Stimulated activated CD4-positive, alpha-beta T cell treated with anti-CD3 and anti-CD28 coated beads, TNF-alpha, amount 100 ng/mL, for 4 hours (primary cell): ENCODE measurements at regions not wholly inside any gene's neighbourhood (a gene's known extent, or its start where the extent isn't known, plus 50 kb on each side); places are given as distances from the start of the nearest gene placed in this dataset.

Experiments used
- DNase-seq, 3 experiments: peaks; one replicate each; pipeline ENCODE4 v3.0.0-alpha.2; 2020; ENCODE audit warnings: low read depth in 3 of 3

- DNase-seq: no peak
Measured at GRCh38 chr4:58553679-58554078, 1443.5 kb upstream of the IGFBP7 start.

GRCh38 chr4:58553031-58553430, 1442.8 kb upstream of the IGFBP7 start:
- no peak for DNase-seq

GRCh38 chr4:58551676-58552075, 1441.5 kb upstream of the IGFBP7 start:
- no peak for DNase-seq

GRCh38 chr4:58543465-58543864, 1433.3 kb upstream of the IGFBP7 start:
- no peak for DNase-seq

- DNase-seq: no peak
Measured at GRCh38 chr4:58541926-58542325, 1431.7 kb upstream of the IGFBP7 start.

- DNase-seq: no peak
Measured at GRCh38 chr4:58522765-58523382, 1412.7 kb upstream of the IGFBP7 start.

- DNase-seq: no peak
Measured at GRCh38 chr4:58515226-58515625, 1405.0 kb upstream of the IGFBP7 start.

- no peak for DNase-seq
Measured at GRCh38 chr4:58514299-58514698, 1404.1 kb upstream of the IGFBP7 start.

GRCh38 chr4:58510652-58511051, 1400.5 kb upstream of the IGFBP7 start:
- no peak for DNase-seq

- DNase-seq: no peak
Measured at GRCh38 chr4:58507079-58507478, 1396.9 kb upstream of the IGFBP7 start.

GRCh38 chr4:58502839-58503238, 1392.7 kb upstream of the IGFBP7 start:
- DNase-seq: no peak

GRCh38 chr4:58499182-58499581, 1389.0 kb upstream of the IGFBP7 start:
- DNase-seq: no peak

- no peak for DNase-seq
Measured at GRCh38 chr4:58491620-58492019, 1381.4 kb upstream of the IGFBP7 start.

- no peak for DNase-seq
Measured at GRCh38 chr4:58477950-58478349, 1367.8 kb upstream of the IGFBP7 start.

GRCh38 chr4:58477513-58477912, 1367.3 kb upstream of the IGFBP7 start:
- no peak for DNase-seq

- no peak for DNase-seq
Measured at GRCh38 chr4:58475097-58475496, 1364.9 kb upstream of the IGFBP7 start.

- DNase-seq: no peak
Measured at GRCh38 chr4:58465031-58465430, 1354.8 kb upstream of the IGFBP7 start.

GRCh38 chr4:58456727-58457384, 1346.7 kb upstream of the IGFBP7 start:
- DNase-seq: no peak

GRCh38 chr4:58453956-58454355, 1343.8 kb upstream of the IGFBP7 start:
- DNase-seq: no peak

GRCh38 chr4:58451707-58452106, 1341.5 kb upstream of the IGFBP7 start:
- DNase-seq: no peak

- no peak for DNase-seq
Measured at GRCh38 chr4:58435871-58436270, 1325.7 kb upstream of the IGFBP7 start.

GRCh38 chr4:58413849-58414248, 1303.7 kb upstream of the IGFBP7 start:
- no peak for DNase-seq

- DNase-seq: no peak
Measured at GRCh38 chr4:58411904-58412303, 1301.7 kb upstream of the IGFBP7 start.

GRCh38 chr4:58406762-58407161, 1296.6 kb upstream of the IGFBP7 start:
- no peak for DNase-seq
